GM21825 (cell line): ENCODE measurements at regions not wholly inside any gene's neighbourhood (a gene's known extent, or its start where the extent isn't known, plus 50 kb on each side); places are given as distances from the start of the nearest gene placed in this dataset.

Experiments
- ATAC-seq: cut with Tn5 transposase; IDR thresholded peaks from one replicate; pipeline ENCODE4 v1.9.1; 2021; ENCODE audit warnings: mild to moderate bottlenecking, moderate library complexity; ENCODE audit not compliant: unreplicated experiment

- no peak for ATAC-seq
Measured at GRCh38 chr4:141575884-141576283, 60.5 kb upstream of the IL15 start.

GRCh38 chr4:141576585-141577110 is 59.7 kb upstream of the IL15 start:
- ATAC-seq: no peak

DNA sequence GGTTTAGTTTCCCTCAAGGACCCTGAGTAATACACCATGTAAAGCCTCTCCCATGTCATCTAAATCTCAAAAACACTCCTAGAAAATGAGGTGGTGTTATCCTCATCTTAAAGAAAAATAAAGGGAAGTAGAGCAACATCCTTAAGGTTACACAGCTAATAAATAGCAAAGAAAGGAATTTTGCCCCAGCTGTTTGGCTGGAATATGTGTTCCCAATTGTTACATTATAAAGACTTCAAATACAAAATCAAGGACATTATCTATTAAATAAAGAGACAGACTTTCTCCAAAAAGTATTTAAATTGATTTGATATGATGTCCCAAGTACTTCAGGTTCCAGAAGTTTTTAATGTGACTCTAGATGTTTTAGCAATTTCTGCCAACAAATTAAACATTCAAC is 57.9 kb upstream of the IL15 start:
- no peak for ATAC-seq

- no peak for ATAC-seq
Measured at GRCh38 chr4:141580523-141580922, 55.9 kb upstream of the IL15 start.
